H1 (cell line): ENCODE measurements at regions not wholly inside any gene's neighbourhood (a gene's known extent, or its start where the extent isn't known, plus 50 kb on each side); places are given as distances from the start of the nearest gene placed in this dataset.
A peak's percentile ranks its signal among the peaks of the same experiment; 100 is the strongest.

Experiments used
- CTCF ChIA-PET: fragments of 300-600 bp; sonication (Branson Sonifier 250); formaldehyde crosslinking; loops from one replicate; lab custom pipeline; 2021; ENCODE audit not compliant: partially characterized antibody; lab: Charles Lee
- POLR2A ChIA-PET: fragments of 300-600 bp; sonication (Branson Sonifier 250); formaldehyde crosslinking; loops from one replicate; lab custom pipeline; 2021; ENCODE audit warnings: inconsistent platforms; ENCODE audit not compliant: partially characterized antibody; lab: Charles Lee
- DNase-seq, 2 experiments: peaks; one replicate each; pipeline versions ENCODE4 v3.0.0 to v3.0.0-alpha.2; 2010 to 2022; ENCODE audit warnings: low spot score in 2 of 2, low read depth in 1 of 2, mixed read lengths in 1 of 2
- FAIRE-seq: peaks from 2 replicates; lab custom pipeline; 2011; peaks lifted over from hg19 to GRCh38; lab: Jason Lieb, UNC
- H2AFZ ChIP-seq: 2 replicates; pipeline ENCODE4 v1.8.1; 2012; ENCODE audit warnings: low read length, inconsistent platforms
- H2AK5ac ChIP-seq: 2 replicates; pipeline ENCODE4 v1.6.1; 2013; ENCODE audit warnings: low read depth, low read length
- H2BK120ac ChIP-seq: replicated peaks from 2 replicates; pipeline ENCODE3; 2013; ENCODE audit warnings: low read depth, low read length, inconsistent platforms
- H2BK12ac ChIP-seq: 2 replicates; pipeline ENCODE4 v1.6.1; 2013; ENCODE audit warnings: low read depth, low read length
- H2BK15ac ChIP-seq: 2 replicates; pipeline ENCODE4 v1.6.1; 2013; ENCODE audit warnings: low read length
- H2BK20ac ChIP-seq: 2 replicates; pipeline ENCODE4 v1.6.1; 2013; ENCODE audit warnings: low read length
- H2BK5ac ChIP-seq: 2 replicates; pipeline ENCODE4 v1.6.1; 2013; ENCODE audit warnings: low read depth, low read length
- H3K14ac ChIP-seq: 2 replicates; pipeline ENCODE4 v1.6.1; 2013; ENCODE audit warnings: inconsistent platforms; ENCODE audit not compliant: insufficient read length
- H3K18ac ChIP-seq: 2 replicates; pipeline ENCODE4 v1.6.1; 2013; ENCODE audit warnings: low read length; ENCODE audit errors: extremely low read depth
- H3K23ac ChIP-seq: 2 replicates; pipeline ENCODE4 v1.6.1; 2013; ENCODE audit warnings: inconsistent platforms; ENCODE audit not compliant: insufficient read length
- H3K23me2 ChIP-seq: 2 replicates; pipeline ENCODE4 v1.6.1; 2013; ENCODE audit warnings: low read depth, low read length
- H3K27ac ChIP-seq: 2 replicates; pipeline ENCODE4 v1.6.1; 2011; ENCODE audit warnings: low read depth, low read length, inconsistent platforms
- H3K27me3 ChIP-seq, 4 experiments: replicated peaks in 1 of 4; 1 replicate in 1 of 4; 2 replicates in 3 of 4; pipeline versions ENCODE4 v1.6.1 to v1.8.1; 2011 to 2013; ENCODE audit warnings: low read length in 3 of 4, mild to moderate bottlenecking in 3 of 4, inconsistent platforms in 2 of 4, mixed read lengths in 2 of 4, moderate library complexity in 1 of 4; ENCODE audit not compliant: control insufficient read depth in 3 of 4, insufficient read depth in 3 of 4; ENCODE audit errors: extremely low read depth in 1 of 4
- H3K36me3 ChIP-seq, 4 experiments: 2 replicates each; pipeline versions ENCODE4 v1.6.1 to v1.8.1; 2011 to 2013; ENCODE audit warnings: mild to moderate bottlenecking in 4 of 4, low read length in 3 of 4, moderate library complexity in 2 of 4, control low read depth in 1 of 4, inconsistent platforms in 1 of 4; ENCODE audit not compliant: insufficient read depth in 4 of 4, control insufficient read depth in 2 of 4
- H3K4ac ChIP-seq: replicated peaks from 2 replicates; pipeline ENCODE3; 2013; ENCODE audit warnings: low read length, low read depth, mixed read lengths, inconsistent platforms; ENCODE audit not compliant: insufficient read length
- H3K4me1 ChIP-seq, 4 experiments: replicated peaks in 1 of 4; 1 replicate in 1 of 4; 2 replicates in 3 of 4; pipeline versions ENCODE4 v1.6.1 to v1.8.1; 2011 to 2013; ENCODE audit warnings: low read length in 3 of 4, inconsistent platforms in 2 of 4, mixed read lengths in 1 of 4; ENCODE audit not compliant: insufficient read depth in 4 of 4, control insufficient read depth in 3 of 4
- H3K4me2 ChIP-seq, 2 experiments: 2 replicates each; pipeline versions ENCODE4 v1.6.1 to v1.8.1; 2011 to 2013; ENCODE audit warnings: low read depth in 2 of 2, low read length in 2 of 2, control low read depth in 1 of 2, inconsistent platforms in 1 of 2, mild to moderate bottlenecking in 1 of 2; ENCODE audit not compliant: insufficient read depth in 1 of 2
- H3K4me3 ChIP-seq, 4 experiments: fragments of 200-600, 300-600 bp in 1 of 4; sonication (generic), shearing (Covaris generic), sonication (Bioruptor Twin) in 1 of 4; 2 replicates each; pipeline versions ENCODE4 v1.5.1 to v1.8.1; 2011 to 2016; ENCODE audit warnings: low read length in 4 of 4, low read depth in 3 of 4, control low read depth in 2 of 4, inconsistent platforms in 2 of 4, mild to moderate bottlenecking in 2 of 4, mixed read lengths in 1 of 4, moderate library complexity in 1 of 4; ENCODE audit not compliant: insufficient read depth in 2 of 4; ENCODE audit errors: extremely low read depth in 1 of 4
- H3K56ac ChIP-seq: replicated peaks from 2 replicates; pipeline ENCODE3; 2013; ENCODE audit warnings: low read depth, mild to moderate bottlenecking, mixed read lengths, low read length, inconsistent platforms; ENCODE audit not compliant: insufficient read length
- H3K79me1 ChIP-seq: 2 replicates; pipeline ENCODE4 v1.6.1; 2013; ENCODE audit warnings: low read depth, low read length, control low read depth
- H3K79me2 ChIP-seq, 2 experiments: 2 replicates each; pipeline versions ENCODE4 v1.6.1 to v1.8.1; 2012 to 2013; ENCODE audit warnings: low read length in 2 of 2, mild to moderate bottlenecking in 2 of 2, inconsistent platforms in 1 of 2; ENCODE audit not compliant: insufficient read depth in 2 of 2, control insufficient read depth in 1 of 2
- H3K9ac ChIP-seq, 4 experiments: replicated peaks in 1 of 4; 1 replicate in 1 of 4; 2 replicates in 3 of 4; pipeline versions ENCODE4 v1.6.1 to v1.8.1; 2011 to 2013; ENCODE audit warnings: low read depth in 3 of 4, low read length in 3 of 4, control low read depth in 2 of 4, mild to moderate bottlenecking in 2 of 4, moderate library complexity in 2 of 4, inconsistent platforms in 1 of 4; ENCODE audit errors: extremely low read depth in 1 of 4
- H3K9me3 ChIP-seq, 2 experiments: 2 replicates each; pipeline versions ENCODE4 v1.6.1 to v1.8.1; 2012 to 2013; ENCODE audit warnings: mild to moderate bottlenecking in 2 of 2, moderate library complexity in 2 of 2, control low read depth in 1 of 2, inconsistent platforms in 1 of 2, low read depth in 1 of 2, low read length in 1 of 2, mixed read lengths in 1 of 2; ENCODE audit not compliant: insufficient read depth in 2 of 2
- H4K20me1 ChIP-seq, 2 experiments: replicated peaks in 1 of 2; 2 replicates each; pipeline versions ENCODE3 to v1.8.1; 2011 to 2013; ENCODE audit warnings: inconsistent platforms in 2 of 2, low read length in 2 of 2, mild to moderate bottlenecking in 1 of 2; ENCODE audit not compliant: insufficient read depth in 2 of 2, control insufficient read depth in 1 of 2
- H4K5ac ChIP-seq: 2 replicates; pipeline ENCODE4 v1.6.1; 2013; ENCODE audit warnings: low read length, low read depth, mixed read lengths, inconsistent platforms; ENCODE audit not compliant: insufficient read length
- H4K8ac ChIP-seq: 2 replicates; pipeline ENCODE4 v1.8.0; 2013; ENCODE audit warnings: mild to moderate bottlenecking, moderate library complexity, low read length, inconsistent platforms; ENCODE audit not compliant: insufficient read depth; ENCODE audit errors: extremely low read depth
- H4K91ac ChIP-seq: replicated peaks from 2 replicates; pipeline ENCODE3; 2013; ENCODE audit warnings: low read length, mixed read lengths, inconsistent platforms; ENCODE audit not compliant: insufficient read length
- CBX8 ChIP-seq: fragments of 300-800, 300-1000 bp; sonication (generic); IDR thresholded peaks from 2 replicates; pipeline ENCODE4 v1.7.1; 2016; ENCODE audit warnings: low read depth, low read length, borderline replicate concordance
- CREB1 ChIP-seq: IDR thresholded peaks from 2 replicates; pipeline ENCODE4 v1.6.1; 2012; ENCODE audit warnings: inconsistent platforms
- CTCF ChIP-seq, 3 experiments: IDR thresholded peaks; 1 replicate in 2 of 3; 2 replicates in 1 of 3; pipeline versions ENCODE4 v1.5.1 to v1.6.1; 2011; ENCODE audit warnings: low read length in 3 of 3, mild to moderate bottlenecking in 3 of 3, inconsistent platforms in 2 of 3, low read depth in 1 of 3, moderate library complexity in 1 of 3; ENCODE audit not compliant: insufficient read depth in 1 of 3; ENCODE audit errors: control extremely low read depth in 1 of 3
- GTF2F1 ChIP-seq: IDR thresholded peaks from 2 replicates; pipeline ENCODE4 v1.6.1; 2012; ENCODE audit warnings: low read depth, low read length, improper control_type of control experiment, borderline replicate concordance
- KDM5A ChIP-seq: fragments of 200-600 bp; IDR thresholded peaks from 2 replicates; pipeline ENCODE4 v1.7.1; 2012; ENCODE audit warnings: mild to moderate bottlenecking, low read length, inconsistent platforms, mixed read lengths
- NRF1 ChIP-seq: IDR thresholded peaks from 2 replicates; pipeline ENCODE4 v1.6.1; 2011; ENCODE audit warnings: mild to moderate bottlenecking, low read depth, low read length, improper control_type of control experiment
- RAD21 ChIP-seq, 2 experiments: IDR thresholded peaks in 1 of 2; conservative IDR thresholded peaks in 1 of 2; 2 replicates each; pipeline ENCODE4 v1.6.1; 2011; ENCODE audit warnings: low read depth in 2 of 2, low read length in 2 of 2, improper control_type of control experiment in 1 of 2, inconsistent platforms in 1 of 2, mild to moderate bottlenecking in 1 of 2, moderate library complexity in 1 of 2
- SIN3A ChIP-seq, 2 experiments: IDR thresholded peaks in 1 of 2; conservative IDR thresholded peaks in 1 of 2; 2 replicates each; pipeline ENCODE4 v1.6.1; 2011 to 2012; ENCODE audit warnings: low read length in 2 of 2, improper control_type of control experiment in 1 of 2, low read depth in 1 of 2, mild to moderate bottlenecking in 1 of 2
- TEAD4 ChIP-seq: IDR thresholded peaks from 2 replicates; pipeline ENCODE4 v1.6.1; 2012; ENCODE audit warnings: low read depth, low read length, inconsistent platforms, mixed read lengths
- WGBS, 2 experiments: shearing (Covaris generic) in 1 of 2; methylation state at CpG; one replicate each; pipeline versions ENCODE4 v1.1.6 to v1.1.7; 2013 to 2015; ENCODE audit warnings: low lambda C conversion rate in 2 of 2, mixed read lengths in 2 of 2, inconsistent platforms in 1 of 2, low coverage in 1 of 2, missing lambda C conversion rate in 1 of 2; ENCODE audit not compliant: insufficient replicate concordance in 2 of 2, insufficient coverage in 1 of 2, insufficient read length in 1 of 2; ENCODE audit errors: extremely low coverage in 1 of 2, missing lambda C conversion rate in 1 of 2; 5-methylcytosine and 5-hydroxymethylcytosine counted together

- H3K23me2 ChIP-seq, result no peaks in the 10 kb centered on the region
- no peak overlapping the region for H3K18ac ChIP-seq
- no peaks in the 10 kb centered on the region for H3K79me1 ChIP-seq
- H4K5ac ChIP-seq, result no peak overlapping the region
- no peak overlapping the region for H2BK120ac ChIP-seq
- H4K91ac ChIP-seq, result no peak overlapping the region
- H3K79me2 ChIP-seq, result no peaks in the 10 kb centered on the region
- H3K4me3 ChIP-seq, result no peak overlapping the region
- H3K27ac ChIP-seq, result no peak overlapping the region
- H3K9ac ChIP-seq, result no peak overlapping the region
- H3K14ac ChIP-seq, result no peak overlapping the region
- 68% methylated on average over 6 of the region's 6 CpGs; no CpG with 5 or more reads in 1 of the 2 experiments for WGBS, 2 experiments
- no peak overlapping the region for H2BK5ac ChIP-seq
- no peak overlapping the region for H2BK20ac ChIP-seq
- CTCF ChIA-PET, result interaction anchor here (0.6 to 6.1 kb wide), 28 partner anchors 8 to 359 kb away, joined by 3 to 71 read pairs (median 4); no protein-coding TSS in a partner anchor
- TF ChIP-seq CTCF (IDR thresholded peaks at IDR 0.05; ENCODE audit: control extremely low read depth in 1 of 3, insufficient read depth in 1 of 3, low read depth in 1 of 3, low read length in 3 of 3), result peak; percentile 12 to 84 (median 74)
- TF ChIP-seq NRF1, result no peak
- TF ChIP-seq RAD21 (IDR thresholded peaks at IDR 0.05 in 1 of 2, conservative IDR thresholded peaks at IDR 0.05 in 1 of 2; ENCODE audit: low read depth in 2 of 2, low read length in 2 of 2), result peak; percentile 77 to 88
- TF ChIP-seq CBX8, result no peak
- no peak for TF ChIP-seq CREB1
- 0 out of 2 replicates have a peak, but pooled peaks have one; percentile 5 for TF ChIP-seq TEAD4
- no peak for TF ChIP-seq KDM5A
- no peak for TF ChIP-seq SIN3A (conservative IDR thresholded peaks at IDR 0.05 in 1 of 2, IDR thresholded peaks at IDR 0.05 in 1 of 2; ENCODE audit: low read depth in 1 of 2, low read length in 2 of 2)
- no peak for TF ChIP-seq GTF2F1
- TF ChIP-seq, all 59 proteins: peak for 3
- H3K4me1 ChIP-seq, result no peaks in the 10 kb centered on the region
- no peaks in the 10 kb centered on the region for H3K36me3 ChIP-seq
- no peak overlapping the region for H2AFZ ChIP-seq
- H2BK12ac ChIP-seq, result no peak overlapping the region
- no peak for DNase-seq
- no peak overlapping the region for H3K23ac ChIP-seq
- H3K4ac ChIP-seq, result no peak overlapping the region
- no peaks in the 10 kb centered on the region for H4K20me1 ChIP-seq
- H3K56ac ChIP-seq, result no peak overlapping the region
- no peak overlapping the region for H3K4me2 ChIP-seq
- H4K8ac ChIP-seq, result no peak overlapping the region
- POLR2A ChIA-PET, result no interaction called here
- H2AK5ac ChIP-seq, result no peak overlapping the region
- H3K27me3 ChIP-seq, result no peaks in the 10 kb centered on the region
- 0 out of 4 replicates have a peak, but pooled peaks cover 0 to 2% of the 10 kb centered on the region in 2 experiments for H3K9me3 ChIP-seq
- FAIRE-seq, result peak; percentile 88
- H2BK15ac ChIP-seq, result no peak overlapping the region
These were observed 167.6 kb upstream of the ST8SIA2 start for GRCh38 chr15:92226020-92226612.
